ENCODE measurements at regions not wholly inside any gene's neighbourhood (a gene's known extent, or its start where the extent isn't known, plus 50 kb on each side); places are given as distances from the start of the nearest gene placed in this dataset.

DNA sequence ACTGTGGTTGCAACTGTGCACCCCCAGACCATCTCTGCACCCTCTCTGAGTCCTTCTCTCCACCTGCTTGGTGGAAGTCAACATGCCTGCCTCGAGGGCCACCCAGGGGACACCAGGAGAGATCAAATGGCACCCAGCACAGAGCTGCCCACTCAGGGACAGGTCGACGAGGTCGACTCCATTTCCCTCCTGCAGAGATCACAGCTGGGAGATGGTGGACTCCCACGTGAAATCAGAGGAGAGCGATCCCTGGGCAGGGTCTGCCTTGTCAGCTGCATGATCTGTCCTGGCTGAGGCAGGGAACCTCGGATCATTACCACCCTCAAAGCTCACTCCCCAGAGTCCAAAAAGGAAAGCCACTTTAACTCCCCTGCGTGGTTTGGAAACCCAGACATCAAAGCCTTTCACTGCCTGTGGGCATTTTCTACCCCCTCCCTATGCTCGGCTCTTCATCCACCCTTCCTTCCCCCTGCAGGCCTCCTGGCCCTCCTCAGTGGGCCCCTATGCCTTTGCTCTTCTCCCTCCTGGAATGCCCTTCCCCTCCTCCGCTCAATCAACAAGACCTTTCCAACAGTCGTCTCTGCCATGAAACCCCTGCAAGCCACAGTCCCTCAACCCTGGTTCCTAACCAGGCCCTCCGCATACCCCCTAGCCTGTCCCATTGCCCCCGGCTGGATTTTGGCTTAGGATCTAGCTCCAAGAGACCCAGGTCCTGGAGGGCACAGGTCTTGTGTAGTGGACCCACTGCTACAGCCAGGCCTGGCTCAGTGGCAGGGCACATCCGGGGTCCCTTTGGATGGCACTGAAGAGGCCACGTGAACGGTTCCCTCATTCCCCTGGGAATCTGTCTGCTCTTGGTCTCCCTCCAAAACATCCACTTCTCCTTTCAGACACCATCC lies 103.8 kb upstream of the RPL38 start:
- no peak for DNase-seq

DNA sequence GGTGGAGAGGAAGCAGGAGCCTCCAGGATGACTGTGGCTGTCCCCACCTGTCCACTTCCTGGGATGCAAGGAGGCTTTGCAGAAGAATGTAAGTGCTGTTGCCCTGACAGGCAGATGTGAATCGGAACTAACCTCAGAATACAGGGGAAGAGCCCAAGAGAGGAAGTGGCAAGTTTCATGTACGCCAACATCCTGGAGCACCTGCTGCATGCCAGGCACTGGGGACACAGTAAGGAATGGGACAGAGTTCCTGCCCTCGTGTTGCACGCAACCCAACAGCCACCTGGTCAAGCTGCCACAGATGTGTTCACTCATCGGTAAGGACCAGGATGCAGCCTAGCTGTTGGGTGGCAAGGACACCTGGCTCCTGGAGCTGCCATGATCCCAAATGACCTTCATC lies 98.6 kb upstream of the RPL38 start:
- no peak for DNase-seq

- no peak for DNase-seq
Measured at GRCh38 chr17:74107107-74107506, 96.4 kb upstream of the RPL38 start.

DNA sequence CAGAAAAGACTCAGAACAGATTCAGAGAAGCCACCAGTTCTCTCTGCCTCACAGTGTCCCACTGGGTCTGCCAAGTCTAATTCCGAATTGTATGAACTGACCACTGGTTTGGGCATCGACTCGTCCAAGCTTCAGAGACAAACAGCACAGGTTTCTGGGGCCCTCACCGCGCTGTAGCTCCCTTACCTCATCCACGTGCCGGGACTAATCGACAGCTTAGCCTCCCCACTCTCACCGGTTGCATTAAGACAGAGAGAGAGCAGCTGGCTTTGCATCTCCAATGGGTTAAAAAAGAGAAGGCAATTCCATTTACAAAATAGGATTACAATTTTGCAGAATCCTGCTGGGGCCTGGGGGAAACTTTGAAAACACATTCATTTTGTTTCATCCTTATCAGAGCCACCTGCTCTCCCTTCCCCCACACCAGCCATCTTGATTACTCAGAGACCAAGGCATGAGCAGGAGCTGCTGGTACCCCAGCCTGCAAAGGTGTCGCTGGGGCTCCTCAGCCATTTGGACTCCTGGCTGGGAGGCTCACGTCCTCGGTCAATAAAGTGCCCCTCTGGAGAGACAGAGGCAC lies 95.3 kb upstream of the RPL38 start:
- DNase-seq, result no peak

DNA sequence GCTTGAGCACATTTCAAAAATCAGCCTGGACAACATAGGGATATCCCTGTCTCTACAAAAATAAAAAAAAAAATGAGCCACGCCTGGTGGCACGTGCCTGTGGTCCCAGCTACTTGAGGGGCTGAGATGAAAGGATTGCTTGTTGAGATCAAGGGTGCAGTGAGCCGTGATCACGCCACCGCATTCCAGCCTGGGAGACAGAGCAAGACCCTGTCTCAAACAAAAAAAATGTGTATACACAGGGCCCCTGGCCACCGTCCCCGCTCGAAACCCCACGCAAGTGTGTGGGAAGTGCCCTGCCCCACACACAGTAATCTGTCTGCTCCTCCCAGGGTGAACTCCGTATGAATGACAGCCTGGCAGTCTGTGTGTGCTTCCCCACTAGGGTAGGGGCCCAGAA lies 93.0 kb upstream of the RPL38 start:
- no peak for DNase-seq

DNA sequence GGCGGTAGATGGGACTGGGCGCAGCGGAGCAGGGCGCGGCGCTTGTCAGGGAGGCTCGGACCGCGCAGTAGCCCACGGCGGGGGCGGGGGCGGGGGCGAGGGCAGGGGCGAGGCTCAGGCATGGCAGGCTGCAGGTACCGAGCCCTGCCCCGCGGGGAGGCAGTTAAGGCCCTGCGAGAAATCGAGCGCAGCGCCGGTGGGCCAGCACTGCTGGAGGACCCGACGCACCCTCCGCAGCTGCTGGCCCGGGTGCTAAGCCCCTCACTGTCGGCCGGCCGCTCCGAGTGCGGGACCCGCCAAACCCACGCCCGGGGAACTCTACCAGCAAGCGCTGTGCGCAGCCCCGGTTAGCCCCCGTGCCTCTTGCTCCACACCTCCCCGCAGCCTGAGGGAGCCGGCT lies 90.2 kb upstream of the RPL38 start:
- no peak for DNase-seq

DNA sequence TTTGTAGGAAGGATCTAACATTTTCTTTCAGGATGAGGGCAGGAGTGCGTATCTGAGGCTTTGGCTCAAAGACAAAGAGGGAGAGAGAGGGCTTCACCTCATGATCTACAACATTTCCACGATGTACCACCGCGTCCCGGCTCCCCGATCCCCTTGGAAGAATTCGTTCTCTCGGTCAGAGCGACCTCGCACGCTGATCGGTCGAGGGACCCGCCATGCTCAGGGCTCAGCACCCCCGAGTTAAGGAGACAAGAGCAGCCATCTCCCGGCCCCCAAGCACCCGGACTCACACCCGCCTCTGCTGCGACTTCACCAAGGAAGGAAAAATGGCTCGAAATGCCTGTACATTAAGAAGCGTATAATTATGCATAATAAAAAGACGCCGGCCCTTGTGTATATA lies 89.5 kb upstream of the RPL38 start:
- DNase-seq, result no peak

- DNase-seq, result no peak
Measured at GRCh38 chr17:74114881-74115470, 88.5 kb upstream of the RPL38 start.

DNA sequence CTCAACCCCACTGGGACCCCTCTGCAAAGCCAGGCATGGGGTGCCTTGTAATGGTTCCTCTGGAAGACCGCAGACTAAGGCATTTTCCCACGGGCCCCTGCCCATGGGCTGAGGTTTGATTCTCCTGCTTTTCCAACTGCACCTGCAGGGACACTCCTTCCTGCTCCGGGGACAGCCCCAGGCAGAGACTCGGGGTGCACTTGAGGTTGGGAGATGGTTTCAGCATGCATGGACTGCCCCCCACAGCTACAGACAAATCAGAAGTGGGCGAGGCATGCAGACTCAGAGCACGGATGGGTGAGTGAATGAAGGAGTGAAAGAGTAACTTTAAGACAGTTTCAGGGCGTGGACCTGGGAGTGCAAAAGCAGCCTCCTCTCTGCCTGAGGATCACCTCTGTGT lies 87.9 kb upstream of the RPL38 start:
- DNase-seq, result no peak

GRCh38 chr17:74116087-74116717 lies 87.3 kb upstream of the RPL38 start:
- DNase-seq, result no peak

- no peak for DNase-seq
Measured at GRCh38 chr17:74117087-74117698, 86.3 kb upstream of the RPL38 start.

- no peak for DNase-seq
Measured at GRCh38 chr17:74117999-74118421, 85.5 kb upstream of the RPL38 start.

DNA sequence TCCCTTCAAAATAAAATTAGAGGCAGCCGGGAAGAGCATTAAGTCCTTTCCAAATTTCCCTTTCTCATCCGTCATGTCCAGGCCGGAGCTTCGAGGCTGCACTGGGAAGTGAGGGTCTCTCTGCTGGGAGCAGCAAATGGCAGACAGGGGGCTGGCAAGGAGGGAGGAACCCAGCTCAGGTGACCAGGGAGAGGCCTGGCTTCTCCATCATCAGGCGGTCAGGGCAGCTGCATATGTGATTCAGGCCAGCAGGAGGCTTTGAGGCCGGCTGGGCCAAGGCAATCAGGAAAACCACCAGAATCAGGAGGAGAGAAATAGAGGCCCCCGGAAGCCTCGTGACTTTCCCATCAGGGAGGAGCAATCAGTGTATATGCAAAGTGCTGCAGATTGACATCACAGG lies 85.0 kb upstream of the RPL38 start:
- DNase-seq, result no peak

DNA sequence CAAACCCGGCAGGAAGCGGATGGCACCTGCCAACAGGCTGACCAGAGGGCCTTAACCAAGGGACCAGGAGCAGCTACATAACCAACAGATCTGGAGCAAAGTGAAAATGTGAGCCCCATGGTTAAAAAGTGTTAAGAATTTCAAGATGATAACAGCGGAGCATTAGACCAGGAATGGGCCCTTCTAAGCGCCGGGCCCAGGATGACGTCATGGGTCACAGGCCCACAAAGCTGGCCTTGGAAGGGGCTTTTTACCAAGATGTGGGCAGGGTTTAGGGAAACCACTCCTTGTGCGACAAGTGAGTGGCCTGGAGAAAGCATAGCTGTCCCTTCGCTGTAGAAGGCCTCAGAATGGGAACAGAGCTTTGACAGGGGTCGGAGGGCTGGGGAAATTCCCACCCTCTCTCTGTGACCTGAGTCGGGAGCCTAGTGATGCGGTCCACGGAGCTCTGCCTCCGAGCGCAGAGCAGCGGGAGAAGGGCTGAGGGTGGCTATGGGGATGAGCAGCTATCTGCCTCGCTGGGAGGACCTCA lies 84.4 kb upstream of the RPL38 start:
- DNase-seq, result no peak

GRCh38 chr17:74119965-74120364 lies 83.5 kb upstream of the RPL38 start:
- no peak for DNase-seq

DNA sequence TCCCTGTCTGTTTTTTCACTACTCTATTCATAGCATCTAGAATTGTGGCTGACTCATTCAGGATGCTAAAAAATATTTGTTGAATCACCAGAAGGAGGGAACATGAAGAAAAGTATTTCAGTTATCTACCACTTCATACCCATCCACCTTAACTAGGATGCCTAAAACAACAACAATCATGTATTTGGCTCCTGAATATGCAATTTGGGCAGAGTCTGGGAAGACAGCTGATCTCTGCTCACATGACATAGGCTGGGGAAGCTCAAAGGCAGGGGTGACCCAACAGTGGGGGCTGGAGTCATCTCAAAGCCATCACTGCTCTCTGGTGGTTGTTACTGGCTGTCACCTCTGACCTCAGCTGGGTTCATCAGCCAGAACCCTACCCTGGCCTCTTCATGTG lies 80.1 kb upstream of the RPL38 start:
- no peak for DNase-seq

DNA sequence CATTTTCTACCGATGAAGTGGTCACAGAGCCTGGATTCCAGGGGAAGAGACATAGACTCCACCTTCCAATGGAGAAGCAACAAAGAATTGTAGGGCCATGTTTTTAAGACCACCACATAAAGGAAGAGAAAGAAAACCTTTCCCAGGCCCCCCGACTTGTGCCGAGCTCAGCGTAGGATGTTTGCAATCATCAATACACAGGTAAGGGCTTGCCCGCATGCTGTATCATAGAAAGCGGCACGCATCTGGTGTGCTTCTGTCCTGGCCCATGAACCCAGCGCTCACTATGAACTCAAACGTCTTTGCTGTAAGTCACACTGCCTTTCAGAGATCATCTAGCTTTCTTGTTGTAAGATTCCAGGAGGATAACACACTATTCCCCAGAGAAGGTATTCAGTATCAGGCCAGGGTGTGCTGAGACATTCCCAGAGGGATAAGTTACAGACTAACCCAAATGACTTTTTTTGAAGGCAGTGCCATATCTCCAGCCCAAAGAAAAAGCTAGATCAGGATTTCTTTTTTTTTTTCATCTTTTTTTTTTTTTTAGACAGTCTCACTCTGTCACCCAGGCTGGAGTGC lies 79.5 kb upstream of the RPL38 start:
- DNase-seq, result no peak

DNA sequence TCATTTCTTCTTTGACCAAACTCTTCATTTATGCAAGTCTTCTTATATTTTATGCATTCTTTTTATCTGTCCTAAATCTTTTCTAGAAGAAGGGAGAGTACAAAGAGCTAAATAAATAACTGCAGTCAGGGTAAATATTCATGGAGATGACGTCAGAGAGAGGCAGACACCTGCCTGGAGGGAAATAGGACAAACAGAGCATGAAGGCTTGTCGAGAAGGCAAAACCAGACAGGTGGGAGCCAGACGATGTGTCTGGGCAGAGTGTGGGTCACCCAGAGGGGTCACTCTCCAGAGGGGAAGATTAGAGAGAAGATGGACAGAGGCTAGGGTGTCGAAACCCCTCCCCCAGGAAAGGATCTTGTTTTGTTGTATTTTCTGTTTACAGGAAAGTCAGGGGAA lies 78.3 kb upstream of the RPL38 start:
- DNase-seq, result no peak

GRCh38 chr17:74126179-74126900 lies 77.1 kb upstream of the RPL38 start:
- no peak for DNase-seq

- no peak for DNase-seq
Measured at GRCh38 chr17:74126959-74127358, 76.5 kb upstream of the RPL38 start.

GRCh38 chr17:74128456-74129211 lies 74.8 kb upstream of the RPL38 start:
- no peak for DNase-seq
